ENCODE measurements at regions not wholly inside any gene's neighbourhood (a gene's known extent, or its start where the extent isn't known, plus 50 kb on each side); places are given as distances from the start of the nearest gene placed in this dataset.

DNA sequence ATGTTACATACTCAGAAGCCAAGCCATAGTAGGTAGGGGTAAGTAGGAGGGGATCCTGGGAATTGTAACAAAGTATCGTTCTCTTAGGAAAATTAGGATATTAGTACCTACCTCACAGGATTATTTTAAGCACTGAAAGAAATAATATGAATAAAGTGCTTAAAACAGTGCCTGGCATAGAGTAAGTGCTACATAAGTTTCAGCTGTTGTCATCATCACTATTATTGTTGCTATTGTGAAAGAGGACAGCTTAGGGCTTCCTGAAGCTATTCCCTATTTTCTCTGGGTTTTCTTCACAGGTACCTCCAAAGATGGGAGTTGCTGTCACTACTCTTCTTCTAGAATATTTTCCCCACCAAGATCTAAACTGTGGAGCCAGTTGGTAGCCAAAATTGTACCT lies 443.7 kb upstream of the FGF16 start:
- H3K27ac ChIP-seq (replicated peaks): no peak overlapping the region
- TF ChIP-seq SPI1 (IDR thresholded peaks at IDR 0.05; ENCODE audit: borderline replicate concordance, low read depth) (no peak), POLR2AphosphoS5 (IDR thresholded peaks at IDR 0.05; ENCODE audit: low read depth) (no peak), GABPA (IDR thresholded peaks at IDR 0.05; ENCODE audit: low read depth) (no peak)
- TF ChIP-seq, protein P1, sequence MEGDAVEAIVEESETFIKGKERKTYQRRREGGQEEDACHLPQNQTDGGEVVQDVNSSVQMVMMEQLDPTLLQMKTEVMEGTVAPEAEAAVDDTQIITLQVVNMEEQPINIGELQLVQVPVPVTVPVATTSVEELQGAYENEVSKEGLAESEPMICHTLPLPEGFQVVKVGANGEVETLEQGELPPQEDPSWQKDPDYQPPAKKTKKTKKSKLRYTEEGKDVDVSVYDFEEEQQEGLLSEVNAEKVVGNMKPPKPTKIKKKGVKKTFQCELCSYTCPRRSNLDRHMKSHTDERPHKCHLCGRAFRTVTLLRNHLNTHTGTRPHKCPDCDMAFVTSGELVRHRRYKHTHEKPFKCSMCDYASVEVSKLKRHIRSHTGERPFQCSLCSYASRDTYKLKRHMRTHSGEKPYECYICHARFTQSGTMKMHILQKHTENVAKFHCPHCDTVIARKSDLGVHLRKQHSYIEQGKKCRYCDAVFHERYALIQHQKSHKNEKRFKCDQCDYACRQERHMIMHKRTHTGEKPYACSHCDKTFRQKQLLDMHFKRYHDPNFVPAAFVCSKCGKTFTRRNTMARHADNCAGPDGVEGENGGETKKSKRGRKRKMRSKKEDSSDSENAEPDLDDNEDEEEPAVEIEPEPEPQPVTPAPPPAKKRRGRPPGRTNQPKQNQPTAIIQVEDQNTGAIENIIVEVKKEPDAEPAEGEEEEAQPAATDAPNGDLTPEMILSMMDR (IDR thresholded peaks at IDR 0.05; ENCODE audit: insufficient read depth, low read length): no peak
- TF ChIP-seq, protein P2, sequence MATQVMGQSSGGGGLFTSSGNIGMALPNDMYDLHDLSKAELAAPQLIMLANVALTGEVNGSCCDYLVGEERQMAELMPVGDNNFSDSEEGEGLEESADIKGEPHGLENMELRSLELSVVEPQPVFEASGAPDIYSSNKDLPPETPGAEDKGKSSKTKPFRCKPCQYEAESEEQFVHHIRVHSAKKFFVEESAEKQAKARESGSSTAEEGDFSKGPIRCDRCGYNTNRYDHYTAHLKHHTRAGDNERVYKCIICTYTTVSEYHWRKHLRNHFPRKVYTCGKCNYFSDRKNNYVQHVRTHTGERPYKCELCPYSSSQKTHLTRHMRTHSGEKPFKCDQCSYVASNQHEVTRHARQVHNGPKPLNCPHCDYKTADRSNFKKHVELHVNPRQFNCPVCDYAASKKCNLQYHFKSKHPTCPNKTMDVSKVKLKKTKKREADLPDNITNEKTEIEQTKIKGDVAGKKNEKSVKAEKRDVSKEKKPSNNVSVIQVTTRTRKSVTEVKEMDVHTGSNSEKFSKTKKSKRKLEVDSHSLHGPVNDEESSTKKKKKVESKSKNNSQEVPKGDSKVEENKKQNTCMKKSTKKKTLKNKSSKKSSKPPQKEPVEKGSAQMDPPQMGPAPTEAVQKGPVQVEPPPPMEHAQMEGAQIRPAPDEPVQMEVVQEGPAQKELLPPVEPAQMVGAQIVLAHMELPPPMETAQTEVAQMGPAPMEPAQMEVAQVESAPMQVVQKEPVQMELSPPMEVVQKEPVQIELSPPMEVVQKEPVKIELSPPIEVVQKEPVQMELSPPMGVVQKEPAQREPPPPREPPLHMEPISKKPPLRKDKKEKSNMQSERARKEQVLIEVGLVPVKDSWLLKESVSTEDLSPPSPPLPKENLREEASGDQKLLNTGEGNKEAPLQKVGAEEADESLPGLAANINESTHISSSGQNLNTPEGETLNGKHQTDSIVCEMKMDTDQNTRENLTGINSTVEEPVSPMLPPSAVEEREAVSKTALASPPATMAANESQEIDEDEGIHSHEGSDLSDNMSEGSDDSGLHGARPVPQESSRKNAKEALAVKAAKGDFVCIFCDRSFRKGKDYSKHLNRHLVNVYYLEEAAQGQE (IDR thresholded peaks at IDR 0.05; ENCODE audit: insufficient replicate concordance, low read depth): no peak
- no peak for DNase-seq (ENCODE audit: low read depth in 1 of 2, low spot score in 1 of 2)
- no peaks in the 10 kb centered on the region for H3K27me3 ChIP-seq (ENCODE audit: insufficient read depth, poor library complexity, severe bottlenecking)
- H3K4me3 ChIP-seq (replicated peaks; ENCODE audit: insufficient read depth, low read length): no peak overlapping the region

DNA sequence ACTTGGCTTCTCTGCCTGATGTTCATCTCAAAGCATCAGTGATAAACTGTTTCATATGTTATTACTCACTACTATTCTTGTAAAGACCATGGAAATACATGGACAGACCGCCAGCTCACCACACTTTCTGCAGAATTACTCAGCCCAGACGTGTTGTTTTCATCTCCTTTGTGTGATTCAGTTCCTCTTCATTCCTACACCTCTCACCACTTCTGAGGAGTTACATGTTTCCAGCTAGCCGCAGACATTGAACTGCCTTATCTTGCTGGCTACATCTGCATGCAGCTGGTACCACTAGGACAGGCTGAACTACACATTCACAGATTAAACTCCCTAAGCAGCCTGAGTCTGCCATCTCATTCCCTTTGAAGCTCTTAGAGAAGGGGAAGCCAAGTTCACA lies 443.2 kb upstream of the FGF16 start:
- Histone ChIP-seq H3K27me3 (ENCODE audit: insufficient read depth, poor library complexity, severe bottlenecking) (no peaks in the 10 kb centered on the region), H3K4me3 (replicated peaks; ENCODE audit: insufficient read depth, low read length) (no peak overlapping the region), H3K27ac (replicated peaks) (no peak overlapping the region)
- DNase-seq (ENCODE audit: low read depth in 1 of 2, low spot score in 1 of 2): no peak
- TF ChIP-seq, protein P2 (IDR thresholded peaks at IDR 0.05; ENCODE audit: insufficient replicate concordance, low read depth): no peak
- TF ChIP-seq GABPA (IDR thresholded peaks at IDR 0.05; ENCODE audit: low read depth) (no peak), SPI1 (IDR thresholded peaks at IDR 0.05; ENCODE audit: borderline replicate concordance, low read depth) (no peak), POLR2AphosphoS5 (IDR thresholded peaks at IDR 0.05; ENCODE audit: low read depth) (no peak)
- TF ChIP-seq, protein P1 (IDR thresholded peaks at IDR 0.05; ENCODE audit: insufficient read depth, low read length): no peak

DNA sequence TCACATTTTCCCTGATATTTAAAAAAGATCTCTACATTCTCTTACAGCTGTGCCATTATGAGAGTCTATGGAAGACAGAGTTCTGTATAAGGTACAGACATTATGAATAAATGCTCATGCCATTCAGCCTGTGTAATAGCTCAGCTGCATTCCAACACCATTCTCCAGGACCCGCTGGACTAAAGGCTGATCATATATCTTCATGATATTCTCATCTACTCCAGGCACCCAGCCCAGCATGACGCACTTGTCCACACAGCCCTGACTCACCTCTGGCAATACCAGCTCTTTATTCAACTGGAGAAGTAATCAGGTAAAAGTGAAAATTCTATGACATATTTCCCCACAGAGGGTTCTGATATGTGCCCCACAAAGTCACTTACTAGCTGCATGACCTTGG lies 437.5 kb upstream of the FGF16 start:
- Histone ChIP-seq H3K4me3 (replicated peaks; ENCODE audit: insufficient read depth, low read length) (no peak overlapping the region), H3K27ac (replicated peaks) (no peak overlapping the region), H3K27me3 (ENCODE audit: insufficient read depth, poor library complexity, severe bottlenecking) (no peaks in the 10 kb centered on the region)
- no peak for DNase-seq (ENCODE audit: low read depth in 1 of 2, low spot score in 1 of 2)
- TF ChIP-seq SPI1 (IDR thresholded peaks at IDR 0.05; ENCODE audit: borderline replicate concordance, low read depth) (no peak), GABPA (IDR thresholded peaks at IDR 0.05; ENCODE audit: low read depth) (no peak), POLR2AphosphoS5 (IDR thresholded peaks at IDR 0.05; ENCODE audit: low read depth) (no peak)
- TF ChIP-seq, protein P2 (IDR thresholded peaks at IDR 0.05; ENCODE audit: insufficient replicate concordance, low read depth): no peak
- TF ChIP-seq, protein P1 (IDR thresholded peaks at IDR 0.05; ENCODE audit: insufficient read depth, low read length): no peak
